ENCODE measurements at regions not wholly inside any gene's neighbourhood (a gene's known extent, or its start where the extent isn't known, plus 50 kb on each side); places are given as distances from the start of the nearest gene placed in this dataset.
"Not testable (repeated sequence)": the region's sequence is repeated elsewhere in the genome, so short reads cannot be mapped to it uniquely, and the experiment has no call there.

DNA sequence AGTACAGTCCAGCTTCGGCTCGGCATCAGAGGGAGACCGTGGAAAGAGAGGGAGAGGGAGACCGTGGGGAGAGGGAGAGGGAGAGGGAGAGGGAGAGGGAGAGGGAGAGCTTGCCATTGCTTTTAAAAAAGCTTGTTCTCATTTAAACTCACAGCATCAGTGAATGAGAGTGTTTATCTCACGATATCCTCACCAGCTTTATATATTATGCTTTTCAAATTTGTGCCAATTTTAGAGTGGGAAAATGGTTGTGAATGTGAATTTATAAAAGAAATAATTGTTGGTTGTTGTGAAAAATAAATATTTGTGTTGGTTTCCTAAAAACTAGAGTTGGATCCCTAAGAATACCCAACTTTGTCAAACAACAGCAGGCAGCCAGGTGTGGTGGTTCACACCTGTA, 170.1 kb downstream of the NRN1 start:
- DNase-seq; H3K27ac ChIP-seq; H3K27me3 ChIP-seq; H3K4me3 ChIP-seq; H3K9me3 ChIP-seq (replicated peaks); H3K4me1 ChIP-seq; H3K36me3 ChIP-seq: not testable (repeated sequence)

DNA sequence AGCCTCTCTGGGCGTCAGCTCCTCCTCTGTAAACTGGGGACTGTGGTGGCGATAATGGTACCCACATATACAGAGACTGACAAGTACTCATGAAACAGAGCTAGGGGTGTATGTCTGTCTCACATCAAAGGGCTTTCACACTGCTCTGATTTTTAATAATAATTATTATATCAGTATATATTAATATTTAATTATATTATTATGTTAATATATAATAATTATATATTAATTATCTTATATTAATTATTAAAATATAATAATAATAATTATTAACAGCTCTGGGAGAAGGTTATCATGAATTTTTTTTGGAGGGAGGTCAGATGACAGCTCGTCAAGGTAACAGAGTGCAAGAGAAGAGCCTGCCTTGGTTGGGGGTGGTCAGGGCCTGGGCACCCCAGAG, 173.6 kb downstream of the NRN1 start:
- H3K36me3 ChIP-seq = no peaks in the 10 kb centered on the region
- H3K27me3 ChIP-seq = no peaks in the 10 kb centered on the region
- no peak overlapping the region for H3K4me3 ChIP-seq
- H3K27ac ChIP-seq = no peak overlapping the region
- H3K4me1 ChIP-seq = no peaks in the 10 kb centered on the region
- no peaks in the 10 kb centered on the region for H3K9me3 ChIP-seq (replicated peaks)
- DNase-seq = no peak

DNA sequence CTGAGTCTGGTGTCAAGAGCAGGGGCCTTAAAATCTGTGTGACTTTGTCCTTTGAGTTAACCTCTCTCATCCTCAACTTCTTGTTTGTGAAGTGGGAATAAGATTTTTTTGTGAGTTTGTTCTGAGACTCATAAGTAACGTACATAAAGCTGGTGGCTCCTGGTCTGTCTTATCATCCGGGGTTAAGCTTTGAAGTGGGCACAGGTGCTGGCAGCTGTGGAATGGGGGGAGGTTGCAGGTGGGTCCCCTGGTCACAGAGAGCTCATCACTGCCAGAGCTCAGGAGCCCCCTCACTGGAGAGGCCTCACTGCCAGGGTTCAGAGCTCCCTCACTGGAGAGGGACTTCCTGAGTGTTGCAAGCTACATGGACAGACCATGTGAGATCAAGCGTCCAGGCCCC, 174.1 kb downstream of the NRN1 start:
- no peak for DNase-seq
- Histone ChIP-seq H3K9me3 (replicated peaks) (no peaks in the 10 kb centered on the region), H3K36me3 (no peaks in the 10 kb centered on the region), H3K4me3 (no peak overlapping the region), H3K4me1 (no peaks in the 10 kb centered on the region), H3K27me3 (no peaks in the 10 kb centered on the region), H3K27ac (no peak overlapping the region)

DNA sequence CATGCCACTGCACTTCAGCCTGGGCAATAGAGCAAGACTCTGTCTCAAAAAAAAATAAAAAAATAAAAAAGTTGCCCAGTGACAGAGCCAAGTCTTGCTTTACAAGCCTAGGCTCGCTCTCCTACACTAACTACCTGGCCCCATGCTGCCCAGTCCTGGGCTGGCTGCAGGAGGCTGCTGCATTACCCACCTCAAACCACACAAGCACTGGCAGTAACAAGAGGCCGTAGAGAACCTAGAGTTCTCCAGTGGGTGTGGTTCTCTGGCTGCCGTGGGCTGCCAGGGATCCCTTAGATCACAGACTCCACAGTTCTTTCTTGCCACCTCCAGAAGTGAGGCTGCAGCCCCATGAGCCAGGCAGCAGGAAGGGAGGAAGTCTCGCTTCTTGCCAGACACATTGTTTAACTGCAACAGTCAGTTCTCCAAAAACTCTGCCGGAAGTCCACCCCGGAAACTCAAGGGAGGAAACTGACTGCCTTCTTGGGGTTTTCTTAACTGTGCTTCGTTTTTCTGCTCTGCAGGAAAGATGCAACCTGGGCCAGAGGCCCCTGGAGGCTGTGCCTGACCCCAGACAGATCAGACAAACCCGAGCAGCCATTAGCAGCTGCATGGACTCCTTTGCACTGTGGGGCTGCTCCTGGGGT, 175.4 kb downstream of the NRN1 start:
- not testable (repeated sequence) for H3K4me3 ChIP-seq; DNase-seq; H3K27ac ChIP-seq; H3K9me3 ChIP-seq (replicated peaks); H3K4me1 ChIP-seq; H3K27me3 ChIP-seq; H3K36me3 ChIP-seq

DNA sequence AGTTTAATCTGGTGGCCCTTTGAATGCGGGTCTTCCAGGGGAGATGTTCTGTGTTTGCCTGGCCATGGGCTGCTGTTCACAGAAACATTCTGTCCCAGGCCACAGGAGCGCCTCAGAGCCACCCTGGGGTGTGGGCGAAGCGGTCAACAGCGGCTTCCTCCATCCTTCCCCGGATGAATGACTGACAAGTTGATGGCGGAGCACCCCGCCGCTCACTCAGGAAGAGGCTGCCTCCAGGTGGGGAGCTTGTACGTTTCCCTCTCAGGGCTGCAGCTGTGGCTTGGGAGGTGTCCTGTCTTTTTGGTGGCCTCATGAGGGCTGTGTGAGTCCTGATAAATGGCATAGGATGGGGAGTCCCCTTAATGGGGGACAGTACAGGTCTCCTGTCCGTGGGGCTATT, 178.4 kb downstream of the NRN1 start:
- Histone ChIP-seq H3K9me3 (replicated peaks) (no peaks in the 10 kb centered on the region), H3K27me3 (no peaks in the 10 kb centered on the region), H3K4me3 (no peak overlapping the region), H3K36me3 (no peaks in the 10 kb centered on the region), H3K4me1 (no peaks in the 10 kb centered on the region), H3K27ac (no peak overlapping the region)
- no peak for DNase-seq

DNA sequence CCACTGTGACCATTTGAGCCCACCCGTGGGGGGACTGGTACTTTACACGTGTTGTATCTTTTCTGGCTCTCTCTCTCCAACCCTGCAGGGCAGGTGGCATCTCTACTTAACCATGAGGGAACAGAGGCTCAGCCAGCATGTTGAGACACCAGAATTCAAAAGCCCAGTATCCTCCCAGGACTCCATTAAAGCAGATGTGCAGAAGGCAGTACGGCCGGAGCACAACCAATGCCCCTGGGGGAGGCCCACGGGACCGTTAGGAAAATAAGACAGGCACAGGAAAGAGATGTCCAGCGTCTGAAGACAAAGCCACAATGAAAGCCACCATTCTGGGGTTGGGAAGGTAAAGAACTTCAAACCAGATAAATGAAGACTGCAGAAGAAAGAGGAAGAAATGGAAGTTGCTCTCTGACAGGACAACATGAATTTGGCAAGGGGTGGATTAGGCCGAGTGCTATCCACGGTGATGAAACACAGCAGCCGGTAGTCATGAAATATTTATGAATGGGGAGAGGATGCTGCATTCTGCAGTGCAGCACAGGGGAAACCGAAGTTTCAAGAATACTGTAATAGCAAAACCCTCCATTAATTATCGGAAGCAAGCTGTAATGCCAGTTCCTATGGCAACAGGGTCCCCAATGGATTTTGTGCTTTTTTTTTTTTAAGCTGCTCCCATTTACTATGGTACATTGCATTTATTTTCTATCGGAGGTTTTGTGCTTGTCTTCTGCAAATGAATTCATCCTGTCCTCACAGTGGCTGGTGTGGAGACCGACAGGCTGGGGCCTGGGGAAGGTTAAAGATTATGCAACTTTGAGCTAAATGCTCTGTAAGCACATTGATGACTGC, 179.4 kb downstream of the NRN1 start:
- H3K36me3 ChIP-seq = no peaks in the 10 kb centered on the region
- H3K27me3 ChIP-seq = no peaks in the 10 kb centered on the region
- no peaks in the 10 kb centered on the region for H3K4me1 ChIP-seq
- no peaks in the 10 kb centered on the region for H3K9me3 ChIP-seq (replicated peaks)
- no peak overlapping the region for H3K27ac ChIP-seq
- H3K4me3 ChIP-seq = peak overlapping the region; percentile 8; the same call in 1 of the 2 replicates
- peak; percentile 29 to 60 for DNase-seq

DNA sequence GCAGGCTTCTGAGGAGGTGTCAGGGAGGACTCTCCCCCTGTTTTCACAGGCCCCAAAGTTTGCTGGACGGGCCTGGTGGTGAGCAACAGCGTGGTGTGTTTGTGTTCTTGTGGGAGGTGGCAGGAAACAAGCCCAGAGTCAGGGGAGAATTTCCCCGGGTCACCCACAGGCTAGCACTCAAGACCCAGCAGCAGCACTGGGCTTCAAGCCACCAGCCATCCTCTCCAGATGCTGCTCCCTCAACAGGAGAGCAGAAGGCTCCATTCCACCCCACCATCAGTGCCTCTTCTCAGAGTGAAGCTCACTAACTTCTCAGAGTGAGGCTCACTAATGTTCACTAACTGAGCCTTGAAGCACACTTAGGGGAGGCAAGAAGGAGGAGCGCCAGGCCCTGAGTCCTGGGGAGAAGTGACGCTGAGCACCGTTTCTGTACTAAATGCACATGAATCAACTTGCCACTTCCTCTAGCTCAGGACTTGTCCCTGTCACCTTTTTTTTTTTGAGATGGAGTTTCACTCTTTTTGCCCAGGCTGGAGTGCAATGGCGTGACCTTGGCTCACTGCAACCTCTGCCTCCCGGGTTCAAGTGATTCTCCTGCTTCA, 182.2 kb downstream of the NRN1 start:
- not testable (repeated sequence) for H3K36me3 ChIP-seq; H3K4me1 ChIP-seq; DNase-seq; H3K27ac ChIP-seq; H3K9me3 ChIP-seq (replicated peaks); H3K27me3 ChIP-seq; H3K4me3 ChIP-seq

All from SJCRH30 (cell line).